ENCODE measurements at regions not wholly inside any gene's neighbourhood (a gene's known extent, or its start where the extent isn't known, plus 50 kb on each side); places are given as distances from the start of the nearest gene placed in this dataset.

DNA sequence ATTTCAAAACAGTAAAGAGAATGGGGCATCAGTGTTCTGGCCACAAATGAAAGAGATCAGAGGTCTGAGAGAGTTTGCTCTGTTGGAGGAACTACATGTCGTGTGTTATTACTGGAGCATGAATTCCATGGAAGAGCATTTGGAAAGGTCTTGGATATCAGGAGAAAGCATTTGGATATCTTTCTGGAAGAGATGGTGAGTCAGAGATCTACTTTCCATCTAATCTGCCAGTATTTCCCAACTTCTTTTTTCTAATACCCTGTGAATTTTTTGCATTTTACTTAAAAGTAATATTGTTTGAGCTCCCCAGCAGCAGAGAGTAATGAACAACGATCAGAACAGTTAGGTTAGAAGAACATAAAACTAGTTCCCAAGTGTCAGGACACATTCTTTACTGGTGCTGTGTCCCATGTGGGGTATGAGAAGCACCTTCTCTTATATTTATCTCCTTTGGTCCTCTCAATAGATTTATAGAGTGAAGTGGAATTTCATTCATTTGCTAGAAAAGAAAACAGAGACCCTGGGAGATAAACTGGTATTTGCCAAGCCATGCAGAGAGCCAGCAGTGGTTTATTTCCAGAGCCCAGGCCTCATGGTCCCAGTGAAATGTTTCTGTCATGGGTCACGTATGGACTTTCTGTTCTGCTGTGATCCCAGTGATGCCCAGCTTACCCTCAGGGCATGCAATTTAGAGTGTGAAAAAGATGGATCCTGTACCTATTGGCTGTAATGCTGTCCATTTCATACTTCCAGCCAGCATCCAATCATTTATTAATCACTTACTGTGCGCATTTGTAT, 130.8 kb upstream of the NT5C1B start:
- in situ Hi-C loops (cut with MboI): no loop called here
- Histone ChIP-seq H3K27ac (peak overlapping the region; percentile 55), H3K36me3 (ENCODE audit: low read depth) (no peaks in the 10 kb centered on the region), H3K4me3 (no peak overlapping the region), H4K20me1 (ENCODE audit: insufficient read depth) (no peaks in the 10 kb centered on the region), H3K4me1 (ENCODE audit: insufficient read depth) (peaks cover 12% of the 10 kb centered on the region), H3K27me3 (replicated peaks; ENCODE audit: insufficient read depth) (no peaks in the 10 kb centered on the region), H3K9me3 (ENCODE audit: low read depth) (no peaks in the 10 kb centered on the region), H3F3A (ENCODE audit: insufficient read depth) (peaks cover 17% of the 10 kb centered on the region), H2AFZ (no peak overlapping the region), H3K4me2 (ENCODE audit: unreplicated experiment) (peak overlapping the region; percentile 11), H3K79me2 (ENCODE audit: insufficient read depth) (no peaks in the 10 kb centered on the region), H3K9ac (no peak overlapping the region), H3K9me2 (ENCODE audit: insufficient read depth) (no peaks in the 10 kb centered on the region)
- DNase-seq: peak; percentile 69
- TF ChIP-seq EZH2 (IDR thresholded peaks at IDR 0.05; ENCODE audit: insufficient read depth, poor library complexity, severe bottlenecking) (no peak), EZH2phosphoT487 (IDR thresholded peaks at IDR 0.05; ENCODE audit: insufficient read depth, low read depth) (no peak)
- WGBS, 2 experiments (ENCODE audit: low coverage in 1 of 2, low lambda C conversion rate in 2 of 2, missing lambda C conversion rate in 2 of 2): 32 to 34% methylated on average over 4 of the region's 4 CpGs

DNA sequence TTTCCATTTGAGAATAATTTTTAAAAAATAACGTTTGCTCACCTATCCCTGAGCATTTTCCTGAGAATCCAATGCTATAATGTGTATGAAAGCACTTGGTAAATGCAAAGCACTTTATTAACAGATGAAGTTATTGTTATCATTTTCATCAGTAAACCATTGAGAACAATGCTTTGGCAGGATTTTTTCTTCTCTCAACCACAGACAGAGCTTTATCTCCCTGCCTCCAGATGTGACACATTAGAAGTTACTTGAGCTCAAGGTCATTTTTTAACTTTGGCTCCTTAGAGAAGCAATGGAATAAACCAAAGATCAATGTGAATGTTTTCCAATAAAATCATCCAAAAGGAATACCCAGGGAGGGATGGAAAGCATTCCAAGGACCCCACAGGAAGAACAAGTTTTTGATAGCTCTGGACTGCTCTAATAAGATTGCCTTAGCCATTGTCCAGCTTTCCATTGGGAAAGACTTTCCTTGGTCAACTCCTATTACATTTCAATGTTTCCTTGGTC, 118.9 kb upstream of the NT5C1B start:
- DNase-seq: no peak
- Histone ChIP-seq H3K9ac (no peak overlapping the region), H3K4me1 (ENCODE audit: insufficient read depth) (no peaks in the 10 kb centered on the region), H3K4me2 (ENCODE audit: unreplicated experiment) (no peak overlapping the region), H3F3A (ENCODE audit: insufficient read depth) (no peaks in the 10 kb centered on the region), H3K79me2 (ENCODE audit: insufficient read depth) (no peaks in the 10 kb centered on the region), H3K27ac (no peak overlapping the region), H4K20me1 (ENCODE audit: insufficient read depth) (no peaks in the 10 kb centered on the region), H3K9me2 (ENCODE audit: insufficient read depth) (no peaks in the 10 kb centered on the region; the same call in 1 of the 2 replicates), H3K4me3 (no peak overlapping the region), H3K9me3 (ENCODE audit: low read depth) (no peaks in the 10 kb centered on the region), H3K36me3 (ENCODE audit: low read depth) (no peaks in the 10 kb centered on the region), H2AFZ (no peak overlapping the region), H3K27me3 (replicated peaks; ENCODE audit: insufficient read depth) (no peaks in the 10 kb centered on the region)
- TF ChIP-seq EZH2phosphoT487 (IDR thresholded peaks at IDR 0.05; ENCODE audit: insufficient read depth, low read depth) (no peak), EZH2 (IDR thresholded peaks at IDR 0.05; ENCODE audit: insufficient read depth, poor library complexity, severe bottlenecking) (no peak)
- in situ Hi-C loops (cut with MboI): no loop called here
- WGBS, 2 experiments (ENCODE audit: low coverage in 1 of 2, low lambda C conversion rate in 2 of 2, missing lambda C conversion rate in 2 of 2): 0 to 4% methylated on average over 1 of the region's 1 CpG

DNA sequence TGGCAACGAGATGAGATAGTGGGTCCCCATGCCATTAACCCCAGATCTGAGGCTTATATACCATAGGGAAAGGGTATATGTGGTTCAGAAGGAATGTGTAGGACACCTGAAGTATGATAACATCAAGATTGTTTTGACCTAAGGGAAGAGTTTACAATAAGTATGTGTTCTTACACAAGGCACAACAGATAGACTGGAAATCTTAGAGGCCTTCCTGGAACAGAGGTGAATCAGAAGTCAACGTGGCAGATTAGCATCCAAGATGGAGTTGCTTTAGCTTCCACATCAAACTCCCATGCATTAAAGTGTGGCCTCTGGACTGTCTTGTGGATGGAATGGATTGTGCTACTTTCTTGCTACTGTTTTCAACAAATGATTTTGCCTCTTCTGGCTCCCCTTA, 116.6 kb upstream of the NT5C1B start:
- Histone ChIP-seq H2AFZ (no peak overlapping the region), H3K79me2 (ENCODE audit: insufficient read depth) (no peaks in the 10 kb centered on the region), H4K20me1 (ENCODE audit: insufficient read depth) (no peaks in the 10 kb centered on the region), H3K27me3 (replicated peaks; ENCODE audit: insufficient read depth) (no peaks in the 10 kb centered on the region), H3K4me2 (ENCODE audit: unreplicated experiment) (no peak overlapping the region), H3K36me3 (ENCODE audit: low read depth) (no peaks in the 10 kb centered on the region), H3K4me3 (no peak overlapping the region), H3K9ac (no peak overlapping the region), H3K27ac (no peak overlapping the region), H3K4me1 (ENCODE audit: insufficient read depth) (peaks cover 16% of the 10 kb centered on the region), H3K9me2 (ENCODE audit: insufficient read depth) (no peaks in the 10 kb centered on the region; the same call in 1 of the 2 replicates), H3F3A (ENCODE audit: insufficient read depth) (peaks cover 12% of the 10 kb centered on the region), H3K9me3 (ENCODE audit: low read depth) (no peaks in the 10 kb centered on the region)
- DNase-seq: no peak
- no peak for TF ChIP-seq EZH2 (IDR thresholded peaks at IDR 0.05; ENCODE audit: insufficient read depth, poor library complexity, severe bottlenecking)
- TF ChIP-seq EZH2phosphoT487 (IDR thresholded peaks at IDR 0.05; ENCODE audit: insufficient read depth, low read depth): no peak
- in situ Hi-C loops (cut with MboI): no loop called here
- 93 to 95% methylated on average over 2 of the region's 2 CpGs for WGBS, 2 experiments (ENCODE audit: low coverage in 1 of 2, low lambda C conversion rate in 2 of 2, missing lambda C conversion rate in 2 of 2)

DNA sequence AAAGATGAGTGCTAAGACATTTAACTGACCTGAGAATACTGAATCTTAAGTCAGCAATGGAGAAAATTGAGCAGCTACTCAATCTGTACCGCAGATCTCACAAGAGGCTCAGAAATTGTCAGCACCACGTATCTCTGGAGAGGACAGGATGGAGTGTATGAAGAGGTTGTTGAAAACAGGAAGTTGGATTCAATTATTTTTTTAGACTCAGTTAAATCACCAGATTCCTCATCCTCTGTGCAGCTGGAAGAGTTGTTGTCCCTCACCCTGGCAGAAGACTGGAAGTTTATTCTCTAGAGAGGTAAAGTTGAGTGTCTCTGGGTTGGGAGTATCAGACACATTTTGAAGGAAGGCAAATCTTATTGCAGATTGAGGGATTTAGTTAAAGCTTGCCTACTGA, 114.9 kb upstream of the NT5C1B start:
- Histone ChIP-seq H3K27ac (no peak overlapping the region), H3K9me3 (ENCODE audit: low read depth) (no peaks in the 10 kb centered on the region), H3K4me1 (ENCODE audit: insufficient read depth) (peaks cover 16% of the 10 kb centered on the region), H3K9ac (no peak overlapping the region), H3K4me3 (no peak overlapping the region), H3K4me2 (ENCODE audit: unreplicated experiment) (no peak overlapping the region), H3F3A (ENCODE audit: insufficient read depth) (peaks cover 19% of the 10 kb centered on the region), H4K20me1 (ENCODE audit: insufficient read depth) (no peaks in the 10 kb centered on the region), H2AFZ (no peak overlapping the region), H3K9me2 (ENCODE audit: insufficient read depth) (no peaks in the 10 kb centered on the region; the same call in 1 of the 2 replicates), H3K36me3 (ENCODE audit: low read depth) (no peaks in the 10 kb centered on the region), H3K79me2 (ENCODE audit: insufficient read depth) (no peaks in the 10 kb centered on the region), H3K27me3 (replicated peaks; ENCODE audit: insufficient read depth) (no peaks in the 10 kb centered on the region)
- WGBS, 2 experiments (ENCODE audit: low coverage in 1 of 2, low lambda C conversion rate in 2 of 2, missing lambda C conversion rate in 2 of 2): 73 to 74% methylated on average over 2 of the region's 2 CpGs
- no peak for DNase-seq
- in situ Hi-C loops (cut with MboI): no loop called here
- TF ChIP-seq EZH2phosphoT487 (IDR thresholded peaks at IDR 0.05; ENCODE audit: insufficient read depth, low read depth): no peak
- TF ChIP-seq EZH2 (IDR thresholded peaks at IDR 0.05; ENCODE audit: insufficient read depth, poor library complexity, severe bottlenecking): no peak
